ENCODE measurements at regions not wholly inside any gene's neighbourhood (a gene's known extent, or its start where the extent isn't known, plus 50 kb on each side); places are given as distances from the start of the nearest gene placed in this dataset.
"Not testable (repeated sequence)": the region's sequence is repeated elsewhere in the genome, so short reads cannot be mapped to it uniquely, and the experiment has no call there.

DNA sequence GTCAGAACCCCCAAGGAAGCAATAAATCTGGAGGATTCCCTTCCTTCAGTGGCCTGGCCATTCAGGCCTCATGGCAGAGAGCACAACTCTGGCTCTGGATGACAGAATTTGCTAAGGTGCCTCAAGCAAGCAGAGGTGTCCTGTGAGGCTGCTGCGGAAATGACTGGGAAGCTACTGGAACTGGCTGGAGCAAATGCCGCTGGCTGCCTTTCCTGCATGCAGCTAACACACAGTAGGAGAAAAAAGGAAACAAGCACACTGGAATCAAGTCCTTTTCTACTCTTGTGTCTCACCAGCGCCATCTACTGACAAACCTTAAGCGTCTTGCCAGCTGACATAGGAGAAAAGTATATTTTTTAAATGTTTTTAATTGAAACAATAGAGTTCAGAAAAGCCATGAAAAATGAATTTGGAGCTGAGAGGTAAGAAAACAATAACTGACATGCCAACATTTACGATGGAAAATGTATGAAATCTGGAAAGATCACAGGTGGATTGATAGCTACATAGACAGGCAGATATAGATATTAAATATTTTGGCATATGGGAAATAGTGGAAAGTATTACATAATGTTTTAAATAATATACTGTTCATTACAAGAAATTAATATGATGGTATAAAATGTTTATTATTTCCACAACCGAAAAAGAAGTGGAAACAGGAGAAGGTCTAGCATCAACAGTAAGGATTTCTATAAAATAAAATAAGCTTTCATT lies 951.6 kb downstream of the ANKRD7 start:
- FAIRE-seq = no peak

DNA sequence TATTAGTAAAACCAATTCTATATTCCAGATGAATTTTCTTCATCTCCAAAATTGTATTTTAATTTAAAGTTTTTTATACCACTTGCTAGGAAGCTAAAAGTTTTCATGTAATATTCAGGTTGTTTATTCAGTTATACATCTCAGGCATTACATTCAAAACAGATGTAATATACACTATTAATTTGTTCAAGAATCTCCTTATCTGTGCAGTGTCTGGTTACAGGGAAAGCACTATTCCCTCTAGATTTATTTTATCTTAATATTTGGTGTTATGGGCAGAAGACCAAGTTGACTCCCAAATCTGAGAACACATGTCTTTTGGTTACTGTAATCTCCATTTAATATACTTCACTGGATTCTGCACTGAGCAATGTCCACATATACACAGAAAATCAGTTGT lies 953.4 kb downstream of the ANKRD7 start:
- FAIRE-seq = no peak

DNA sequence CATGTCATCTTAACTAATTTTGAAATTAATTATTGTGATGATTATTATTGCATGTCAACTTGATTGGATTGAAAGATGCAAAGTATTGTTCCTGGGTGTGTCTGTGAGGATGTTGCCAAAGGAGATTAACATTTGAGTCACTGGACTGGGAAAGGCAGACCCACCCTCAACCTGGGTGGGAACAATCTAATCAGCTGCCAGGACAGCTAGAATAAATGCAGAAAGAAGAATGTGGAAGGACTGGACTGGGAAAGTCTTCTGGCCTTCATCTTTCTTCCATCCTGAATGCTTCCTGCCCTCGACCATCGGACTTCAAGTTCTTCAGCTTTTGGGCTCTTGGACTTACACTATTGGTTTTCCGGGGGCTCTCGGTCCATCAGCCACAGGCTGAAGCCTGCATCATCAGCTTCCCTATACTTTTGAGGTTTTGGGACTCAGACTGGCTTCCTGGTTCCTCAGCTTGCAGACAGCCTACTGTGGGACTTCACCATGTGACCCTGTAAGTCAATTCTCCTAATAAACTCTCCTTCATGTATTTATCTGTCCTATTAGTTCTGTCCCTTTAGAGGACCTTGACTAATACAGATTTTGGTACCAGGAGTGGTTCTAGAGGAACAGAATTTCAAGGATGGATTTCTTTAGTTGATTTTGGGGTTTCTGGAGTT lies 959.8 kb downstream of the ANKRD7 start:
- FAIRE-seq = no peak

DNA sequence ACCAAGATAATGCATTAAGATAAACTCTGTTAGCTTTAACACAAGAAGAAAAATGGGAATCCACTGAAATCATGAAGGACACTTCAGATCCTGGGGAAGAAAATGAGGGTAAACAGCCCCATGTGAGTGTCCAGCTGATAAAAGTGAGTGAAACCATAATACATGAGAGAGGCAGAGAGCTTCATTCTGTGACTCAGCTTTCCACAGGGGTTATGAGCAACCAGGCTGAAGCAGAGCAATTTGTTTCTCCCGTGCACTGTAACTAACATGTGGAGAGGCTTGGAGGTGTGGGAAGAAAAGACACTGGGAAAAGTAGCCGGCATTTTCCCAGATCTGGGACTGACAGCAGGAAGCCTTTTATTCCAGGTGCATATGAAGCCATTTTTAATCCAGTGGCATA lies 971.7 kb downstream of the ANKRD7 start:
- no peak for FAIRE-seq

DNA sequence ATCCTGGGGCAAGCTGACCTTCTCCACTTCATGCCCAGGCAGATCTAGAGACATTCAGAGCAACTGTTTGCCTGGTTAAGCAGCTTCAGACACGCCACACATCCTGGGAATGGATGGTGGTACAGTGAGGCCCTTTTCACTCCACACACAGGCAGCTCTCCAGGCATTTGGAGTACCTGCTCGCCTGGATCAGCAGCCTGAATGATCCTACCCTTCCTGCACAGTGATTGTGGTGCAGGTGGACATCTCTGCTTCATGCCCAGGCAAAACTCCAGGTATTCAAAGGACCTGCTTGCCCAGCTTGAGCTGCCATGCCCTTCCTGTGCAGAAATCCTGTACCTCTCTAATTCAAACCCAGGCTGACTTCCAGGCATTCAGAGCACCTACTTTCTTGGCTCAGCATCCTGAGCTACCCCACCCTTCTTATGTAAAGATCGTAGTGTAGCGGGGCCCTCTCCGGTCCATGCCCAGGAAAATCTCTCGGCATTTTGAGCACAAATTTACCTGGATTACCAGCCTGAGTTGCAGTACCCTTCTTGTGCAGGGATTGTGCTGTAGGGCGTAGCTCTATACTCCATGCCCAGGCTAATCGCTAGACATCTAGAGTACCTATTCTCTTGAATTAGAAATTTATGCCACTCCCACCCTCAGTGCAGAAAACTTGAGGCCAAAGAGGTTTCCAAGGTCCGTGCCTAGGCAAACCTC lies 972.8 kb downstream of the ANKRD7 start:
- no peak for FAIRE-seq

DNA sequence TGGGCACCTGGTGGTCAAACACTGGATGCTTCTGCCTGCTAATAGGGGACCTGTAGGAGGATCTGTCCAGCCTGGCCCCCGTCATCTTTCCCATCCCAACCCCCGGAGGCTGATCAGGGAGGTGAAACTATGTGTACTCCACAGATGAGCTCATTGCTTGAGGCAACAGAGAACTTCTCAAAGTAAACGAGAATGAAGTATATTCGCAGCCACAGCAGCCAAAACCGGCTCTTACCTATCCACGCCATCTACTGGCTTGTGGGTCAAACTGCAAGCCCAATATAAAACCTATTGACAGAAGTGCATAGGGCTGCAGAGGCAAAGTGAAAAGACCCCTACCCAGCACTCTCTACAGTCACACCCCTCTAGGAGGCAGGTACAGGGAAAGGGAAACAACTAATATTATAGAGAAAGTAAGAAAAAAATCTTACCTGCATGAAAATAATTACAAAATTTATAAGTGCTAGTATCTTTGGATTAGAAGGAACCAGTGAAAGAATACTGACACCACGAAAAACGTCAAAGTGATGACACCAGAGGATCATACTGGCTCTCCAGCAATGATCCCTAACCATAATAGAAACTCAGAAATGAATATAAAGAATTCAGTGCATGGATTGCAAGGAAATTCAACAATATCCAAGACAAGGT lies 973.5 kb downstream of the ANKRD7 start:
- no peak for FAIRE-seq

DNA sequence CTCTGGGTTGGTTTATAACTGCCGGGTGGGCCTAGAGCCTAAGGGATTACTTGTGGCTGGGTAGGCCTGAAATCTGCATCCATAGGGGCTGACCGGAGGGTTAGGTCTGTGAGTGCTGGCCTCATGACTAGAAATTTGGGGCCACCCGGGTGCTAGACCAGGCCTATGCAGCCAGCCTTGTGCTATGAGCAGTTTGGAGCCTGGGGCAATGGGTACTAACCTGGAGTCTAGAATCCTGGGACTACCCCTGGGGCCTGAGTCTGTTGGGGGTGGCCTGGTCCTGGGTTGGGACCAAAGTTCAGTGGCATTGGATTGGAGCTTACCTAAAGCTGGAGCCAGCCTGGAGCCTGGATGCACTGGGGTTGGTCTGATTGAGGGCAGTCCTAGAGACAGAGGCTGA lies 995.2 kb downstream of the ANKRD7 start:
- no peak for FAIRE-seq

DNA sequence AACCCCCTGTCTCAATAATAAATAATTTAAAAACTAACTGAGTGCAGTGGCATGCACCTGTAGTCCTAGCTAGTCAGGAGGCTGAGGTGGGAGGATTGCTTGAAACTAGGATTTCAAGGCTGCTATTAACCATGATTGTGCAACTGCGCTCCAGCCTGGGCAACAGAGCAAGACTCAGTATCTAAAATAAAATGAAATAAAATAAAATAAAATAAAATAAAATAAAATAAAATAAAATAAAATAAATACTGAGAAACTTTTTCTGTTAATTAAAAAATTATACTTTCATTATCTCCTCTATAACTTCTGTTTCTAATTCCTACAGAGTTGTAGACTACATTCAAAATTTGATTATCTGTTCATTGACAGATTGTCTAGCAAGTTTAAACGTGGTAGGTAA lies 999.4 kb downstream of the ANKRD7 start:
- no peak for FAIRE-seq

DNA sequence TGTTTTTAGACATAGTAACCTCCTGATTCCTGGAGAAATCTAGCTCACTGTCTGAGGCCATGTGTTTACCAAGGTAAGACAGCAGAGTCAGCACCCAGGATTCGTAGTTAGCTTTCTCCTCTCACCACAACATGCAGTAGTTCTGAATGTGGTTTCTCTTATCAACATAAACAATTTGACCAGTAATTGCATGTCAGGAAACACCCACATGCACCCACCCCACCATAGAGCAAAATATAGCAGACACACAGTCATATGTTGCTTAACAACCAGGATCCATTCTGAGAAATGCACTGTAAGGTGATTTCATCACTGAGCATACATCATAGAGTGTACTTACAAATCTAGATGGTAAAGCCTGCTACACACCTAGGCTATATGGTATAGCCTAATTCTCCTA lies 1004.0 kb downstream of the ANKRD7 start:
- FAIRE-seq = no peak

DNA sequence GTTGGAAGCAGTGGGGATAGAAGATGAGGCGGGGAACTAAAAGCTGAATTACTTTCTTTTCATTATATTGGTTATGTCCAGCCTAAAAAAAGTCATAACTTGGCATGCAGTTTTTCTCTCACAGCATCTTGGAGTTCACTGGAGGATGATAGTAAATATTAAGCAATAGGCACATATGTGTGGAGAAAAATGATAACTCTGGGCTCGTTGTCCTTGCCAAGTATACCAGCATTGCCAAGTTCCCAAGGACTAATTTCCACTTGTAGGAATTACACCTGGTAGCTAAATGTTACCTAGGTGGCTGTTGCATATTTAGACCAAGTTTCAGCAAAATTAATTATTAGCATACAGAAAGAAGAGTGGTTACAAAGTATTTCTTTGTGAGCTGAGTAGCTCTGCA lies 1007.6 kb downstream of the ANKRD7 start:
- FAIRE-seq = no peak

DNA sequence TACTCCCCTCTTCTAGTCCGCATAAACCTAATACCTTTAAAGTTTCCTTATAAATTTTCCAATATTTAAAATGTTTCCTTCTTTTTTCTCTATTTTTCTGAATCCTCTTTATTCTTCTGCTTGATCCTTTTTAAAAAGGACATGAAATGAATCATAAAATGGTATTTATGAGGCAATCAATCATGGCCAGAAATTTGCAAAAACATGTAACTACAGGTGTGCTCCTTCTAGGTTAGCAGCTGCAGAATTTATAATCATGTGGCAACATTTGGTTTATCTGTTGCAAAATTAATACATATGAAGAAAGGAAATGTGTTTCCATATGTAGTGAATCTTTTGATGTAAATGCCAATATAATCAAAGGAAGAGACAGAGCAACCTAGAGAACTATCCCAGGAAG lies 1008.5 kb downstream of the ANKRD7 start:
- no peak for FAIRE-seq

DNA sequence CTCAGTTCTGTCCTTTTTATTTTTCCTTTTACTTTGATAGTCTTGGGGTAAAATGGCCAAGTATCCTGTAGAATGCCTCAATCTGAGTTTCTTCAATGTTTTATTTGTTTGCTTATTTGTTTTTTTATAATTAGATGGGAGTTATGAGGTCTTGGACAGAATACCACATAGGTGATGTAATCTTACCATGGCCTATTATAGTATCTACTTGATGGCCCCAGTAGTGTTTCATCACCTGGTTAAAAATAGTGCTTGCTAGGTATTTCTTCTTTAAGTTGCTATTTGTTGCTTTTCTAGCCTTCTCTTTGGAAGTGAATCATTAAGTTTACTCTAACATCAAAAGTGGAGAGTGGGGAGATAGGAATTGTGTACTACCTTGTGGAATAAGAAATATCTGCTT lies 1020.0 kb upstream of the KCND2 start:
- no peak for FAIRE-seq

DNA sequence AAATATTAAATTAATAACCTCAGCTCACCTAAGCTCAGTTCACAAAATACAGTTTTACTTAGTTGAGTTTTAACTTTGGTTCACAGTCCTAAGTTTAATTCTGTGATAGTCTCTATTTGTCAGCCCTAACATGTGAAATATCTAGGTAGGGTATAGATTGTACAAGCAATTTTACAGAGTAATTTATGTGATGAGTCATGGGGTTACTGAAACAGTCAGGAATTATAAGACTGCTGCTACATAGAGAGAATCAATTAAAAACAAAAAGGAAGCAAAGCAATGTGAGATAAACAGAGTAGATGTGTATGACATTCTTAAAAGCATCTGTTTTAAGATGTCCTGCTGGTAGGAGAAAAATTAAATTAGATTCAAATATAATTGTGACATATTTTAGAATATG lies 1018.2 kb upstream of the KCND2 start:
- FAIRE-seq = no peak

DNA sequence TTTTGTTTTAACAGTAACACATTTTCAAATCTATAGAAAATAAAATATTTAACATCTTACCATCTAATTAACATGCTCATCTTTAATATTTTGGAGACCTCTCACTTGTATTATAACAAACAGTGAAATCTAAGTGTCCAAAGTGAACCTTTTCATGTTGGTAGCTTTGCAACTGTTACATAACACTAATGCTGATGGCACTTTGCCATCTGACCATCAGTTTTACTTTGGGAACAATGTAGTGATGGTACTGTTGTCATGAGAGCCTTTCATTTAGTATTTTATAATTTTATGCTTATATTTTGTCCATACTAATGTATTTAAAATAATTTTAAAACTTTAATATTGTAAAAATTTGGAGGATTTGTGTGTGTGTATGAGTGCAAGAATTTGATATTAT lies 1017.0 kb upstream of the KCND2 start:
- FAIRE-seq = no peak

DNA sequence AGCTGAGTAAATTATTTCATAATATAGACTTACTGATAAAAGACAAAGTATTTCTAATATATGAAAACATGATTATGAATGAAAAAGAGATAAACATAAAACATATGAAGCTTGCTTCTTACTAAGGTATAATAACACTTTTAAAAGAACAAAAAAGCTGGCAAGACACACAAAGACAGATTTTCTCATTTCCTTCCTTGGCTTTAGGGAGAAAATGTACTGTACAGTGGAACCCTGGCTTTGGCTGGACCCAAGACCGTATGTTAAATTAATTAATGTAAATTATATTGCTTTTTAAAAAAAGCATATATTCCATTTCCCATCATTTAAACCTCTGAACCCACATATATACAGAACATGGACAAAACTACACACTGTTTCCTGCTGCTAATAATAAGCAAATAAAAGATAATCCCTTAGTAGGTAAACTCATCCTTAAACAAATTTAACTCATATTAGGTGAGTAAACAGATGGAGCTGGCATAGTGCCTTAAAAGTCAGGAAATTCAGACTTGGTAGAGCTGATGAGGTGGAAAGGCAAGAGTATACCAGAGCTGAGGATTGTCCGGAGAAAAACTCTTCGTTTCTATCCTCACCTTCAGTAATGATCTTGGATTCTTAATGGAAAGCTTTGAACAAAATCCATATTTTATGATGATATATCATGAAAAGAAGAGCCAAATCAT lies 1016.4 kb upstream of the KCND2 start:
- FAIRE-seq = no peak

DNA sequence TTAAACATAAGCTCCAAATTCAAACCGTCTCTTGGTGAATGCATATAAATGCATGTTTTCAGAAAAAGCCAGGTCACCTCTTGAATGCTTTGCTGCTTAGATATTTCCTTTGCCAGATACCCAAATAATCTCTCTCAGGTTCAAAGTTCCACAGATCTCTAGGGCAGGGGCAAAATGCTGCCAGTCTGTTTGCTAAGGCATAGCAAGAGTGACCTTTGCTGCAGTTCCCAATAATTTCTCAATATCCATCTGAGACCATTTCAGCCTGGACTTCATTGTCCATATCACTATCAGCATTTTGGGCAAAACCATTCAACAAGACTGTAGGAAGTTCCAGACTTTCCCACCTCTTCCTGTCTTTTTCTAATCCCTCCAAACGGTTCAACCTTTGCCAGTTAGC lies 1006.2 kb upstream of the KCND2 start:
- FAIRE-seq = not testable (repeated sequence)

DNA sequence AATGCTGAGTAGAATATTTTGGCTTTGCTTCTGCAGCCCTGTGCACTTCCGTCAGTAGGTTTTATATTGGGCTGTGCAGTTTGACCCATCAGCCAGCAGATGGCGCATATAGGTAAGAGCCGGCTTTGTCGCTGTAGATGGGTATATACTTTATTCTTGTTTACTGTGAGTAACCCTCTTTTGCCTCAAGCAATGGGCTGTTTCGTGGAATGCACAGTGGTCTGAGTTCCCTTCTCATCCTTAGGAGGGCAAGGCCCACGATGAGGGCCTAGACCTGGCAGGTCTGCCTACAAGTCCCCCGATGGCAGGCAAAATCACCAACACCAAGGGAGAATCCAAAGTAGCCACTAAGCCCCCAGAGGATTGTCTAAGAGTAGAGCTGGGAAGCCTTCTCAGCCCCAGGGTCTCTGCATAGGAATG lies 1002.9 kb upstream of the KCND2 start:
- FAIRE-seq = no peak

DNA sequence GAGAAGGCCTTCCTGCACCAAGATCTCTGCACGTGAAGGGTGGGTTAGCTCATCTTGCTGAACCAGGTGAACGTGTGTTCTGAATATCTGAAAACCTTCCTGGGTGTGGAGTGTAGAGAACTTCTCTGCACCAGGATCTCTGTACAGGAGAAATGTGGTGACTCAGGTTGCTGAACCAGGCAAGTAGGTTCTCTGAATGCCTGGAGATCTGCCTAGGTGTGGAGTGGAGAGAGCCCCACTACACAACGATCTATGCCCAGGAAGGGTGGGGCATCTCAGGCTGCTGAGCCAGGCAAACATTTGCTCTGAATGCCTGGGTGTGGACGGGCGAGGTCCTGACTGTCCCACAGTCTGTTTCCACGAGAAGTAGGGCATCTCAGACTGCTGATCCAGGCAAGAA lies 1002.3 kb upstream of the KCND2 start:
- no peak for FAIRE-seq

DNA sequence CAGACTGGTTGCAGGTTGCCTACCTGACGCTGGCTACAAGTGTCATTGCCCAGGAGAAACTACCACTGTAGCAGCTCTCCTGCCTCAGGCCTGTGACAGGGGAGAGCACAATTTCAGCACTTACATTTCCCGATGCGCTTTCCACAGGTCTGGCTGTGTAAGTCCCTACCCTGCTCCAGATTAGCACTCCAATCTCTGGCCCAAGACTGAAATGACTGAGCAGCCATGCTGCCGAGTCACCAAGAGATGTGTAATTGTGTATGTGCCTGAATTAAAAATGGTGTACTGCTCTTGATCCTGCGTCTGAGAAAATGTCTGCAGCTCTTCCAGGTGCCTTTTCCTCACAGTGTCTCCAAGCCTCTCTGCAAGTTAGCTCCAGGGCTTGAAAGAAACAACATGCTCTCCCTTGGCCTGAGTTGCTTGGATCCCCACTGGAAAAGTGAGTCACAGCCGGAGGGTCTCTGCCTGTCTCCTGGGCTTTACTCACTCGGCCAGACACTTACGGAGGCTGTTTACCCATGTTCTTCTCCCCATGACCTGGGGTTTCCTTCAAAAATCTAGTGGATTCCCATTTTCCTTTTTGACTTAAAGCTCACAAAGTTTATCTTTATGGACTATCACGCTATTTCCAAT lies 1001.7 kb upstream of the KCND2 start:
- FAIRE-seq = no peak

DNA sequence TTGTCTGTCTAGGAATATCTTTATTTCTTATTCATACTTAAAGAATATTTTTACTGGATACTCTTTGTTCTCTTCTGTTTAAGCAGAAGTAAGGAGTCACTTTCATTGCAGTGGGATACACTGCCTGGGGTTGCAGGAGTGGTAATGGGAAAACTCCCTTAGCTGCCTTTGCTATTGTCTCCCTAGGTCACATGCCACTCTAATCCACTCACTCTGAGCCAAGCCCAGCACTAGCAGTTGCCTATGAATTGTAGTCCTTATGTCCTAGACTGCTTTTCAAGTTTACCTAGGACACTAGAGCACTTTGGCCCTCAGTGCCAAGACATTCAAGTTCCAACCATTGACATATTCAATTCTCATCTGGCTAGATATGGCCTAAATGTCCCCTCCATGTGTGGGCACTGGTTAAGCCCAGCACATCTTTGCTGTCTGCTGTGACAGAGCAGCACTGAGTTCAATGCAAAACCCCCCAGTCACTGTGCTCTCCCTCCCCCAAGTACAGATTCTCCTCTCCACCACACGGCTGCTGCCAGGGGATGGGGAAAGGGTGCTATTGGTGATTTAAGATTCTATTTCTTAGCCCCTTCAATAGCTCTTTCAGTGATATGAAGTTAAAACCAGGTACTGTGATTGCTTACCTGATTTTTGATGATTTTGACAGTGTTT lies 991.7 kb upstream of the KCND2 start:
- no peak for FAIRE-seq

DNA sequence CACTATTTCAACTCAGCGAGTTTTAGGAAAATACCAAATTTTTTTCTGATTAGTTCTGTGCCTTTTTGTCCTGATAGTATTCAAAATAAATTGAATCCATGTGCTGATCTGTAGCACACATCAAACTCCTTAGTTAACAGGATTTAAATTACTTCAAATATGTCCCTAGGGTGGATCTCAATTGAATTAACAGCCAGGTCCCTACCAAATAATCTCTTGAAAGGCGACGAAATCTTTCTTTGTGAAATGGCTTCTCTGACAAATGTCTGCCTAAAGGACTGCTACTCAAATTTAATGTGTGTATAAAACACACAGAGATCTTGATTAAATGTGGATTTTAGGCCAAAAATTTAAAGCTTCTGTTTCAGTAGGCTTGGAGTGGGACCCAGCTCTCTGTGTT lies 989.6 kb upstream of the KCND2 start:
- no peak for FAIRE-seq

DNA sequence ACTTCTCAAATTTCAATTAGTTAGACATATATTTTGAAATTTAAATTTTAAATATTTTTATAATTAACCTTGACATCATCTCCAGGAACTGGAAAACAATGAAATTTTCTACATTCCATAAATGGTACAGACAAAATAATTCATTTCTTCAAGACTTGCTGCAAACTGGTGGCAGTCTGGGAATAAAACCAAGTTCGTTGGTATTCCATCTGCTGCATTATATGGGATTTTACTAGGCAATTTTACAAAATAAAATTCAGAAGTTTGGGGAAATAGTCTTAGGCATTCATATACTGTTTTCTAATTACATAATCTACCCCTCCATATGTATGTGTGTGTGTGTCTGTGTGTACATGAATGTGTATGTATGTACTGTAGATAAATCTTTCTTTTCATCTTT lies 984.6 kb upstream of the KCND2 start:
- FAIRE-seq = no peak
